CD4-positive, alpha-beta memory T cell (primary cell): ENCODE measurements at regions not wholly inside any gene's neighbourhood (a gene's known extent, or its start where the extent isn't known, plus 50 kb on each side); places are given as distances from the start of the nearest gene placed in this dataset.

ENCODE experiments used
- CTCF ChIA-PET: fragments of 350-600 bp; sonication (Branson Sonifier 250); formaldehyde crosslinking; loops from one replicate; lab custom pipeline; 2021; ENCODE audit warnings: inconsistent platforms; ENCODE audit not compliant: partially characterized antibody; lab: Charles Lee
- POLR2A ChIA-PET: fragments of 350-600 bp; sonication (Branson Sonifier 250); formaldehyde crosslinking; loops from one replicate; lab custom pipeline; 2021; ENCODE audit not compliant: partially characterized antibody; lab: Charles Lee
- DNase-seq, 5 donors: peaks; one replicate each; pipeline versions ENCODE4 v3.0.0 to v3.0.0-alpha.2; 2020 to 2022; ENCODE audit warnings: mixed read lengths in 1 of 5
- H3K27ac ChIP-seq: one replicate; pipeline ENCODE4 v1.7.0; 2013; ENCODE audit warnings: low read depth, low read length
- H3K27me3 ChIP-seq: 2 replicates; pipeline ENCODE4 v1.7.0; 2013; ENCODE audit warnings: mild to moderate bottlenecking, low read length, moderate library complexity; ENCODE audit not compliant: insufficient read depth
- H3K36me3 ChIP-seq: 2 replicates; pipeline ENCODE4 v1.7.0; 2013; ENCODE audit warnings: mild to moderate bottlenecking, low read length, moderate library complexity; ENCODE audit not compliant: insufficient read depth
- H3K4me1 ChIP-seq: 2 replicates; pipeline ENCODE4 v1.7.0; 2013; ENCODE audit warnings: mild to moderate bottlenecking, low read length, moderate library complexity; ENCODE audit not compliant: insufficient read depth
- H3K4me3 ChIP-seq, 2 donors: one replicate each; pipeline ENCODE4 v1.7.0; 2013; ENCODE audit warnings: low read length in 2 of 2, mild to moderate bottlenecking in 1 of 2
- H3K9me3 ChIP-seq, 2 donors: one replicate each; pipeline ENCODE4 v1.7.0; 2013; ENCODE audit warnings: low read length in 2 of 2, control low read depth in 1 of 2; ENCODE audit not compliant: control insufficient read depth in 1 of 2
- H3K27ac Mint-ChIP-seq, 7 donors: one replicate each; pipeline ENCODE4 v1.8.0; 2020 to 2021; ENCODE audit warnings: mixed read lengths in 7 of 7, mild to moderate bottlenecking in 6 of 7, inconsistent platforms in 3 of 7, moderate library complexity in 3 of 7
- H3K27me3 Mint-ChIP-seq, 2 donors: one replicate each; pipeline ENCODE4 v1.8.0; 2020 to 2021; ENCODE audit warnings: mixed read lengths in 2 of 2
- H3K36me3 Mint-ChIP-seq, 2 donors: one replicate each; pipeline ENCODE4 v1.8.0; 2020 to 2021; ENCODE audit warnings: mixed read lengths in 2 of 2, inconsistent platforms in 1 of 2, mild to moderate bottlenecking in 1 of 2
- H3K4me1 Mint-ChIP-seq, 4 donors: one replicate each; pipeline ENCODE4 v1.8.0; 2020 to 2021; ENCODE audit warnings: mixed read lengths in 4 of 4, mild to moderate bottlenecking in 1 of 4
- H3K4me3 Mint-ChIP-seq, 8 donors: one replicate each; pipeline ENCODE4 v1.8.0; 2020 to 2021; ENCODE audit warnings: mixed read lengths in 8 of 8, mild to moderate bottlenecking in 7 of 8, moderate library complexity in 6 of 8, inconsistent platforms in 3 of 8
- H3K9me3 Mint-ChIP-seq, 8 donors: one replicate each; pipeline ENCODE4 v1.8.0; 2020 to 2021; ENCODE audit warnings: mixed read lengths in 8 of 8, mild to moderate bottlenecking in 5 of 8, inconsistent platforms in 3 of 8, moderate library complexity in 1 of 8
- intact Hi-C: fragments of 100-400 bp; cut with micrococcal nuclease; formaldehyde crosslinking; loops from one replicate; pipeline ENCODE4 v1.15.1; 2023

GRCh38 chr6:23003671-23004467 lies 434.5 kb downstream of the HDGFL1 start:
- Mint-ChIP-seq H3K27ac (no peak overlapping the region), H3K4me1 (no peaks in the 10 kb centered on the region), H3K27me3 (no peaks in the 10 kb centered on the region), H3K9me3 (peaks cover 2 to 18% (median 4%) of the 10 kb centered on the region in 8 donors), H3K36me3 (no peaks in the 10 kb centered on the region), H3K4me3 (no peak overlapping the region)
- Histone ChIP-seq H3K36me3 (no peaks in the 10 kb centered on the region), H3K4me1 (no peaks in the 10 kb centered on the region), H3K27ac (no peak overlapping the region), H3K4me3 (no peak overlapping the region), H3K9me3 (no peaks in the 10 kb centered on the region), H3K27me3 (no peaks in the 10 kb centered on the region)
- intact Hi-C loops, result no loop called here
- DNase-seq, result no peak
- CTCF ChIA-PET, result no interaction called here
- POLR2A ChIA-PET, result no interaction called here

GRCh38 chr6:23006656-23007055 lies 437.3 kb downstream of the HDGFL1 start:
- H3K36me3 Mint-ChIP-seq, result no peaks in the 10 kb centered on the region
- H3K4me3 Mint-ChIP-seq, result no peak overlapping the region

GRCh38 chr6:23011615-23012014 lies 442.2 kb downstream of the HDGFL1 start:
- ChIA-PET CTCF (interaction anchor here (1.2 kb wide), 1 partner anchor 12 kb away, joined by 3 read pairs; no protein-coding TSS in a partner anchor), POLR2A (no interaction called here)
- Histone ChIP-seq H3K4me1 (no peaks in the 10 kb centered on the region), H3K36me3 (no peaks in the 10 kb centered on the region), H3K27me3 (no peaks in the 10 kb centered on the region), H3K9me3 (no peaks in the 10 kb centered on the region), H3K27ac (no peak overlapping the region), H3K4me3 (no peak overlapping the region)
- intact Hi-C loops, result no loop called here
- Mint-ChIP-seq H3K4me1 (no peaks in the 10 kb centered on the region), H3K36me3 (no peaks in the 10 kb centered on the region), H3K4me3 (no peak overlapping the region), H3K27ac (no peak overlapping the region), H3K27me3 (no peaks in the 10 kb centered on the region), H3K9me3 (peaks cover 0 to 6% (median 1%) of the 10 kb centered on the region in 8 donors)
- no peak for DNase-seq

More at GRCh38 chr6:23006656-23007055, 437.3 kb downstream of the HDGFL1 start:
- Mint-ChIP-seq H3K27me3 (no peaks in the 10 kb centered on the region), H3K27ac (no peak overlapping the region), H3K9me3 (peaks cover 2 to 8% (median 4%) of the 10 kb centered on the region in 8 donors), H3K4me1 (no peaks in the 10 kb centered on the region)
- intact Hi-C loops, result no loop called here
- no peak for DNase-seq
- H3K36me3 ChIP-seq, result no peaks in the 10 kb centered on the region
- H3K27me3 ChIP-seq, result no peaks in the 10 kb centered on the region
- H3K4me1 ChIP-seq, result no peaks in the 10 kb centered on the region
- H3K27ac ChIP-seq, result no peak overlapping the region
- no peak overlapping the region for H3K4me3 ChIP-seq
- H3K9me3 ChIP-seq, result no peaks in the 10 kb centered on the region
- POLR2A ChIA-PET, result no interaction called here
- CTCF ChIA-PET, result no interaction called here

- Mint-ChIP-seq H3K36me3 (no peaks in the 10 kb centered on the region), H3K4me1 (no peaks in the 10 kb centered on the region), H3K4me3 (no peak overlapping the region), H3K27me3 (no peaks in the 10 kb centered on the region), H3K27ac (no peak overlapping the region), H3K9me3 (peaks cover 0 to 6% (median 2%) of the 10 kb centered on the region in 8 donors)
- POLR2A ChIA-PET, result no interaction called here
- Histone ChIP-seq H3K27ac (no peak overlapping the region), H3K27me3 (no peaks in the 10 kb centered on the region), H3K4me1 (no peaks in the 10 kb centered on the region), H3K36me3 (no peaks in the 10 kb centered on the region), H3K9me3 (no peaks in the 10 kb centered on the region), H3K4me3 (no peak overlapping the region)
- CTCF ChIA-PET, result no interaction called here
- no peak for DNase-seq
- intact Hi-C loops, result no loop called here
Measured at GRCh38 chr6:23013776-23014175, 444.4 kb downstream of the HDGFL1 start.

GRCh38 chr6:23016696-23017095 lies 447.3 kb downstream of the HDGFL1 start:
- DNase-seq, result no peak
- Histone ChIP-seq H3K36me3 (no peaks in the 10 kb centered on the region), H3K27ac (no peak overlapping the region), H3K4me1 (no peaks in the 10 kb centered on the region), H3K4me3 (no peak overlapping the region), H3K9me3 (no peaks in the 10 kb centered on the region), H3K27me3 (no peaks in the 10 kb centered on the region)
- Mint-ChIP-seq H3K9me3 (peaks cover 0 to 2% (median 0%) of the 10 kb centered on the region in 8 donors), H3K27me3 (no peaks in the 10 kb centered on the region), H3K4me3 (no peak overlapping the region), H3K27ac (no peak overlapping the region), H3K36me3 (no peaks in the 10 kb centered on the region), H3K4me1 (no peaks in the 10 kb centered on the region)
- ChIA-PET CTCF (no interaction called here), POLR2A (no interaction called here)
- intact Hi-C loops, result no loop called here

- DNase-seq, result no peak
- Mint-ChIP-seq H3K36me3 (no peaks in the 10 kb centered on the region), H3K27ac (no peak overlapping the region), H3K4me3 (no peak overlapping the region), H3K9me3 (peaks cover 0 to 2% (median under 1%) of the 10 kb centered on the region in 8 donors), H3K4me1 (no peaks in the 10 kb centered on the region), H3K27me3 (no peaks in the 10 kb centered on the region)
- no peaks in the 10 kb centered on the region for H3K9me3 ChIP-seq
- CTCF ChIA-PET, result no interaction called here
- intact Hi-C loops, result no loop called here
- H3K27me3 ChIP-seq, result no peaks in the 10 kb centered on the region
- no peak overlapping the region for H3K27ac ChIP-seq
- no peaks in the 10 kb centered on the region for H3K4me1 ChIP-seq
- POLR2A ChIA-PET, result no interaction called here
- H3K4me3 ChIP-seq, result no peak overlapping the region
- no peaks in the 10 kb centered on the region for H3K36me3 ChIP-seq
Measured at GRCh38 chr6:23021487-23021886, 452.1 kb downstream of the HDGFL1 start.

- ChIA-PET CTCF (no interaction called here), POLR2A (no interaction called here)
- no peaks in the 10 kb centered on the region for H3K36me3 Mint-ChIP-seq
- Histone ChIP-seq H3K9me3 (no peaks in the 10 kb centered on the region), H3K4me1 (no peaks in the 10 kb centered on the region), H3K4me3 (no peak overlapping the region), H3K27ac (no peak overlapping the region), H3K36me3 (no peaks in the 10 kb centered on the region), H3K27me3 (no peaks in the 10 kb centered on the region)
- no peak overlapping the region for H3K4me3 Mint-ChIP-seq
- intact Hi-C loops, result no loop called here
- peaks cover 0 to 5% (median 3%) of the 10 kb centered on the region in 8 donors for H3K9me3 Mint-ChIP-seq
- no peaks in the 10 kb centered on the region for H3K27me3 Mint-ChIP-seq
- no peak for DNase-seq
- H3K27ac Mint-ChIP-seq, result no peak overlapping the region
- H3K4me1 Mint-ChIP-seq, result no peaks in the 10 kb centered on the region
Measured at GRCh38 chr6:23027281-23027680, 457.9 kb downstream of the HDGFL1 start.
